ENCODE measurements at regions not wholly inside any gene's neighbourhood (a gene's known extent, or its start where the extent isn't known, plus 50 kb on each side); places are given as distances from the start of the nearest gene placed in this dataset.

DNA sequence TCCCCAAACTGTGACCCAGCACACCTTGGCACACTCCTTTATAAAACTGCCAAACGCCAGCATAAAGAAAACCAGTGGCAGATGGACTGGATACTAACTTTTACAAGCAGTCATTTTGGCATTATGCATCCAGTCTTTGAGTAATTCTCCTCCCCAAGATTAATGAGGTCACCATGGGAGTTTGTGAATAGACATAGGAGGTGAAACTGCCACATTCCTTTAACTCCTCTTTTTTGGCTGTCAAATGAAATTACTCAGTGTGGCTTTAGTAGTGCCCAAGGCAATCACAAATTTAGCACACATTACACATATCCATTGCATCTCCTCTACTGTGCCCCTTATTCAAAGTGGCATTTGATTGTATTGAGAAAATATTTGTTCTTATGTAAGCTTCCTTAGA is 315.3 kb upstream of the FGF13 start:
- Histone ChIP-seq H3K4me2 (ENCODE audit: insufficient read depth in 1 of 2, low read depth in 2 of 2, low read length in 2 of 2) (no peak overlapping the region), H3K4me3 (ENCODE audit: extremely low read depth in 1 of 4, insufficient read depth in 2 of 4, low read depth in 3 of 4, low read length in 4 of 4) (no peak overlapping the region), H3K27ac (ENCODE audit: low read depth, low read length) (no peak overlapping the region), H3K4me1 (replicated peaks in 1 of 4; ENCODE audit: control insufficient read depth in 3 of 4, insufficient read depth in 4 of 4, low read length in 3 of 4) (no peaks in the 10 kb centered on the region), H2BK12ac (ENCODE audit: low read depth, low read length) (no peak overlapping the region), H3K23ac (ENCODE audit: insufficient read length) (no peak overlapping the region), H4K91ac (replicated peaks; ENCODE audit: insufficient read length, low read length) (no peak overlapping the region), H3K4ac (replicated peaks; ENCODE audit: insufficient read length, low read depth, low read length) (no peak overlapping the region), H4K5ac (ENCODE audit: insufficient read length, low read depth, low read length) (no peak overlapping the region), H2BK20ac (ENCODE audit: low read length) (no peak overlapping the region), H2BK15ac (ENCODE audit: low read length) (no peak overlapping the region), H3K9ac (replicated peaks in 1 of 4; ENCODE audit: extremely low read depth in 1 of 4, low read depth in 3 of 4, low read length in 3 of 4) (no peak overlapping the region), H3K9me3 (ENCODE audit: insufficient read depth in 2 of 2, low read depth in 1 of 2, low read length in 1 of 2) (no peaks in the 10 kb centered on the region), H2AFZ (ENCODE audit: low read length) (no peak overlapping the region), H3K56ac (replicated peaks; ENCODE audit: insufficient read length, low read depth, low read length) (no peak overlapping the region), H3K27me3 (replicated peaks in 1 of 4; ENCODE audit: control insufficient read depth in 3 of 4, extremely low read depth in 1 of 4, insufficient read depth in 3 of 4, low read length in 3 of 4) (no peaks in the 10 kb centered on the region), H4K20me1 (replicated peaks in 1 of 2; ENCODE audit: control insufficient read depth in 1 of 2, insufficient read depth in 2 of 2, low read length in 2 of 2) (no peaks in the 10 kb centered on the region), H2AK5ac (ENCODE audit: low read depth, low read length) (no peak overlapping the region), H3K14ac (ENCODE audit: insufficient read length) (no peak overlapping the region), H4K8ac (ENCODE audit: extremely low read depth, insufficient read depth, low read length) (no peak overlapping the region), H3K18ac (ENCODE audit: extremely low read depth, low read length) (no peak overlapping the region), H3K23me2 (ENCODE audit: low read depth, low read length) (no peaks in the 10 kb centered on the region; the same call in 1 of the 2 replicates), H3K79me2 (ENCODE audit: control insufficient read depth in 1 of 2, insufficient read depth in 2 of 2, low read length in 2 of 2) (no peaks in the 10 kb centered on the region), H3K36me3 (ENCODE audit: control insufficient read depth in 2 of 4, insufficient read depth in 4 of 4, low read length in 3 of 4) (no peaks in the 10 kb centered on the region), H2BK5ac (ENCODE audit: low read depth, low read length) (no peak overlapping the region), H2BK120ac (replicated peaks; ENCODE audit: low read depth, low read length) (no peak overlapping the region), H3K79me1 (ENCODE audit: low read depth, low read length) (no peaks in the 10 kb centered on the region)
- ChIA-PET CTCF (ENCODE audit: partially characterized antibody) (no interaction called here), POLR2A (ENCODE audit: partially characterized antibody) (no interaction called here)
- DNase-seq (ENCODE audit: low read depth in 1 of 2, low spot score in 2 of 2), result no peak
- FAIRE-seq, result no peak
- 90% methylated on average over 1 of the region's 1 CpG; no CpG with 5 or more reads in 1 of the 2 experiments for whole genome bisulfite sequencing, 2 experiments (ENCODE audit: extremely low coverage in 1 of 2, insufficient coverage in 1 of 2, insufficient read length in 1 of 2, insufficient replicate concordance in 2 of 2, low coverage in 1 of 2, low lambda C conversion rate in 2 of 2, missing lambda C conversion rate in 1 of 2)
- no peak for TF ChIP-seq CHD1 (IDR thresholded peaks at IDR 0.05; ENCODE audit: low read depth, low read length)
- TF ChIP-seq KDM4A (IDR thresholded peaks at IDR 0.05; ENCODE audit: low read depth, low read length, severe bottlenecking), result no peak
- no peak for TF ChIP-seq TAF7 (optimal IDR thresholded peaks at IDR 0.05; ENCODE audit: borderline replicate concordance, low read depth, low read length)
- TF ChIP-seq BACH1 (IDR thresholded peaks at IDR 0.05; ENCODE audit: low read length), result no peak
